HG02610 (cell line): ENCODE measurements at regions not wholly inside any gene's neighbourhood (a gene's known extent, or its start where the extent isn't known, plus 50 kb on each side); places are given as distances from the start of the nearest gene placed in this dataset.

Experiments
- ATAC-seq: cut with Tn5 transposase; IDR thresholded peaks from one replicate; pipeline ENCODE4 v1.9.1; 2021; ENCODE audit warnings: mild to moderate bottlenecking, moderate library complexity; ENCODE audit not compliant: unreplicated experiment

DNA sequence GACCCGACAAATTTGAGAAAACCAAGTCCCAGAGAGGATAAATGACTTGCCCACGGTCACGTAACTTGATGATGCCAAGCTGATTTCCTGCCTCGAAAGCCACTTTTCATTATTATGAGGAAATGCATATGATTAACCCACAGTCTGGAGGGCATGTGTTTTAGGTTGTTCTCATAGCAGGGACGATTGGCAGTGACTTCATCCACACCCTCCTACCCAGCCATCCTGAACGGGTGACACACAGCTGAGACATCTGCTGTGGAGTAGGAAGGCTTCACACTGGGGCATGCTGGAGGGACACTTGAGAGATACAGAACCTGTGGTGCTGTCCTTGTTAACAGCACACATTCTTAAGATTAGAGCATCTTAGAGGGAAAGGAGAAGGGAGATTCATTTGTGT is 65.4 kb upstream of the WDFY2 start:
- ATAC-seq: no peak

DNA sequence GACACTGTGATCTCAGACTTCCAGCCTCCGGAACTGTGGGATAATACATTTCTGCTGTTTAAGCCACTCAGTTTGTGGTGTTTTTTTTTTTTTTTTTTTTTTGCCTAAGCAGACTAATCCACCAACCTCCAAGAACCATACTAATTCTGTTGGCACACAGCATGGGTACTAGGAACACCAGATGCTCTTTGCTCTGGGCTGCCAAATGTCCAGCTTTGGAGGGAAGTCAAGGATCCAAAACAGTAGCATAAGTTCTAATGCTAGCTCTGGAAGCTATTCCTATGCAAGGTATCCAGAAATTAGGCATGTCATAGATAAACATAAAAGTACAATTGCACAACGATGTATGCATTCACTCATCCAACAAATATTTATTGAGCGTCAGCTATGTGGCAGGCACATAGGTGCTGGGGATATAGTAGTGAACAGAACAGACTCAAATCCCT is 64.5 kb upstream of the WDFY2 start:
- no peak for ATAC-seq

DNA sequence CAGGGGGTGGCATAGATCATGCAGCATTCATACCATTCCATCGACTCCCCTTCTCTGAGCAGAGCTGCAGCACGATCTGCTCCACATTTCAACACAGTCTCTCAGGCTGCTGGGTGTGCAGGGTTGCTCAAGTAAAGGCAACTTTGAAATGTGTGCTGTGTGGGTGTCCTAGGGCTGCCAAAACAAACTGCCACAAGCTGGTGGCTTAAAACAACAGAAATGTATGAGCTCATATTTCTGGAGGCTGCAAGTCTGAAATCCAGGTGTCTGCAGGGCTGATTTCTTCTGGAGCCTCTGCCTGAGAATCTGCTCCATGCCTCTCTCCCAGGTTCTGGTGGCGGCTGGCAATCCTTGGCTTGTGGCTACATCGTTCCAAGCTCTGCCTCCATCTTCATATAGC is 63.7 kb upstream of the WDFY2 start:
- no peak for ATAC-seq

DNA sequence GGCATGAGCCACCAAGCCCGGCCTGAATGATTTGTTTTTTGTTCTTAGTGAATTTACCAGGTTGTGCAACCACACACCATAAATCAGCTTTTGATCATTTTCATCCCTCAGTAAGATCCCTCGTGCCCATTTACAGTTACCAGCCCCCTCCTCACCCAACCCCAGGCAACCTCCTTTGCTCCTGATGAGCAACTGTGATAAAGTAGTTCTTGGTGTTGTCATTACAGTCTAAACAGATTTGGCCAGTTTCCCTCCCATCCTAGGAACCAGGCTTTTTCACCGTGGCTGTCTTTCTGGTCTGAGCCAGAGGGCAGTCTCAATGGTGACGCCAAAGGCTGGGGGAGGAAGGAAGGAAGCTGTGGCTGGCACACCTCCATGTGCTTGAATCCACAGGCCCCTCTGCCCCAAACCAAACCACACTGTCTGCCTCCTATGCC is 61.2 kb upstream of the WDFY2 start:
- ATAC-seq: no peak

DNA sequence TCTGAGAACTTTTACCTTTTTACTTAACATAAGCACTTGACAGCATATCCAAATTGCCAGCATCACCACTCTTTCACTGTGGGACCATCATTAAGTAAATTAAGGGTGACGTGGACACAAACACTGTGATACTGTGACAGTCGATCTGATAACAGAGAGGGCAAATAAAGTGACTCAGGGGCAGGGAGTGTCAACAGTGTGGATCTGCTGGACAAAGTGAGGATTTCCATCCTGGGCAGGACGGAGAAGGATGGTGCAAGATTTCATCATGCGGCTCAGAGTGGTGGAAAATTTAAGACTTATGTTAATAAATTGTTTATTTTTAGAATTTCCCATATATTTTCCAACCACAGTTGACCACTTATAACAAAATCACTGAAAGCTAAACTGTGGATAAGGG is 60.0 kb upstream of the WDFY2 start:
- no peak for ATAC-seq

DNA sequence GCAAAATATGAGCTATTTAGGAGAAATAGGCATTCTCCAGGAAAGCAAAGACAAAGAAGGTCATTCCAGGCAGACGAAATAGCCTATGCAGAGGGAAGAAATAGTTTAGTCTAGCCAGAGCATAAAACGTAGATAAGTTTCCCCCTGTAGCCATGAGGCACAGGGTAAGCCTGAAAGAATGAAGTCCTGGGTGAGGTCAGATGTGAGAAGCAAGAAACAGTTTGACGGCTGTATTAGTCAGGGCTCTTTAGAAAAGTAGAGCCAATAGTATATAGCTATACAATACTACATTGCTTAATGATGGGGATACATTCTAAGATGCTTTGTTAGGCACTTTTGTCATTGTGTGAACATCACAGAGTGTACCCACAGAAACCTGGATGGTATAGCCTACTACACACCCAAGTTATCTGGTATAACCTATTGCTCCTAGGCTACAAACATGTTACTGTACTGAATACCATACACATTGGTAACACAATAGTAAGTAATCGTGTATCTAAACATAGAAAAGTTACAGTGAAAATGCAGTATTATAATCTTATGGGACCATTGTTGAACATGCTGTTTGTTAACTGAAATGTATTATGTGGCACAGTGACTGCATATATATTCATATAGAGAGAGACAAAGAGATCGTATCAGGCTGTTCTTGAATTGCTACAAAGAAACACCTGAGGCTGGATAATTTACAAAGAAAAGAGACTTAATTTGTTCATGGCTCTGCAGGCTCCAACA is 59.3 kb upstream of the WDFY2 start:
- ATAC-seq: no peak

DNA sequence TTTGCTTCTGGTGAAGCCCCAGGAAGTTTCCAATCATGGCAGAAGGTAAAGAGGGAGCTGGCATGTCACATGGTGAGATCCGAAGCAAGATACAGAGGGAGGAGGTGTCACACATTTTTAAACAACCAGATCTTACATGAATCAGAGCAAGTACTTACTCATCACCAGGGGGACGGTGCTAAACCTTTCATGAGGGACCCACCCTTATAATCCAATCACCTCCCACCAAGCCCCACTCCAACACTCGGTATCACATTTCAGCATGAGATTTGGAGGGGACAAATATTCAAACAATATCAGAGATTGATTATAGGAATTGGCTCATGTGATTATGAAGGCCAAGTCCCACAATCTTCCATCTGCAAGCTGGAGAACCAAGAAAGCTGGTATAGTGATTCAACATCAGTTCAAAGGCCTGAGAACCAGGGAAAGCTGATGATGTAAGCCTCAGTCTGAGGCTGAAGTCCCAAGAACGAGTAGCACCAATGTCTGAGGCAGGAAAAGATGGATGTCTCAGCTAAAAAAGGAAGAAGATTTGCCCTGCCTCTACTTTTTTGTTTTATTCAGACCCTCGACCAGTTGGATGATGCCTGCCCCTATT is 58.6 kb upstream of the WDFY2 start:
- no peak for ATAC-seq

DNA sequence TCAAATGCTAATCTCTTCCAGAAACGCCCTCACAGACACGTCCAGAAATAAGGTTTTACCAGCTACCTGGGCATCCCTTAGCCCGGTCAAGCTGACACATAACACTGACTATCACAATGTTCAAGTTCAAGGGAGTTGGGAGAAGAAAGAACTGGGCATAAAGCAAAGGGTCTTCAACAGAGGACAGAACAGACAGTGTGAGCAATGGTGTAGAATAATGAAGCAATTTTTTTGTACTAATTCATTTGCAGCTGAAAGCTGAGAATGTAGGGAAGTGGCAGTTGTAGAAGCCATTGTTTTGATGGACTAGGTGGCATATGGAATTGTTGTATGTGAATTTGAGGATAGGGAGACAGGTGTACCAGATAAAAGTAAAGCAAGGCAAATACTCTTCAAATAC is 58.1 kb upstream of the WDFY2 start:
- no peak for ATAC-seq

DNA sequence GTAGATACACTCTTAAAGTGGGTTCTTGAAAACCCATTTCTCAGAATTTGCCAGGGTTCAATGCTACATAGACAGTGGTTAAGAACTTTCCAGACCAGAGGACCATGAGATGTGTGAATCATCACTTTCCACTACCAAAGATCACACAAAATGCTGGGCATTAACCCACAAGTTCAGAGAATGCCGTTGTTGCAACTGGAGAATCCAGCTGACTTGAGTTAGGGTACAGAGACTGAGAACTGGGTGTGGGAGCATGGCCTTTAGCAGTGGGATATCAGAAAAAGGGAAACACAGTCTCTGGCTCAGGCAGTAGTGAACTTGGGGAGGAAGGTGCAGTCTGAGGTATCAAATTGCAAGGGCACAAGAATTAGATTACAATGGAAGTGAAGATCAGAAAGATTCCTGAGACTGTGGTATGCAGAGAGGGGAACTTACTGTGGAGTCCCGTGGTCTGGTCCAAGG is 51.5 kb upstream of the WDFY2 start:
- ATAC-seq: no peak

DNA sequence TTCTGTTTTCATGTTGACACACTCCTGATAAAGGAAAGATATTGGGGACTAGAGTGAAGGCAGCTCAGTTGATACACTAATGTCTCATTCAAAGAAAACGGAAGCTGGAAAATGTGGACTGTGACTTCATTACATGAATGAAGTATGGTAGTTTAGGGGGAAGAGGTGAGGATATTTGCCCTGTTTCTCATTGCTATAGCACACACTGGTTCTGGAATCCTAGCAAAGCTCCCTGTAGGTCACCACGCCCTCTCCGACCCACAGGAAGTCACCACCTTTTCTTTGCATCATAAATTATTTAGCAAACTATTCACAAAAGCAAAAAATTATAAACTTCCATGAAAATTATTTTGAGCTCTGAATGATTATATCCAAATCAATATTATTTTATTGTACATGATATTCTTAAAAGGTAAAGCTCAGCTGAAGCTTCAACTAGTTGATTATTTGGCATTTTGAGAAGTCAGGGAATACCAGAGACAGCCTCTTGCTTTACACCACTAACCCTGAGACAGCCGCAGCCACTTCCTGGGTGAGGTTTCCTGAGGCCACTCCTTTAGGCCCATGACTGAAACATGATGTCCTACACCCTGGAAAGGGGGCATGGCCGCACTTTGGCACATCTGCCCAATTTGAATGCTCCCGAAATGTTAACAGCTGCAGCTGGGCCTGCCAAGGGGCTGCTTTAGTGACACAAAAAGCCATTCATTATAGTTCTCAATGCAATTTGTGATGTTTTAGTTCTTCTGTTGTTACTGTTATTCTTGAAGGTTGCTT is 50.0 kb upstream of the WDFY2 start:
- peak; percentile 51 for ATAC-seq
